ENCODE measurements at regions not wholly inside any gene's neighbourhood (a gene's known extent, or its start where the extent isn't known, plus 50 kb on each side); places are given as distances from the start of the nearest gene placed in this dataset.
A peak's percentile ranks its signal among the peaks of the same experiment; 100 is the strongest.

DNA sequence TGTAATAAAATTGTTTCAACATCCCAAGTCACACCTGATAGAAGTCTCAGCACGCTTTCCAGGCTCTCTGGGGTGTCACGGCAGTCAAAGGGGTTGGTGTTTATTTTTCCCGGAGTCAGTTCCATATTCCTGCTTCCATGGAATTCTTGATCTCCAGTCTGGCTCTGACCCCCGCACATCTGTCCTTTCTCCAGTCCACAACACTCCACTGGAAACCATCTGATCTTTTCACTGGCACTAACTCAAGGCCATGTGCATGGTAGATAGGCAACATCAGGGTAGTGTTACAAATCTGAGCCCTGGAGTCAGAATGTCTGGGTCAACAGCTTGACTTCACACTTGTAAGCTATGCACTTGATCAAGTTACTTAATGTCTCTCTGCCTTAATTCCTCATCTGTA, 176.2 kb downstream of the WDR11 start:
- Histone ChIP-seq H3K4me2 (no peak overlapping the region), H3K4me1 (ENCODE audit: control insufficient read depth in 1 of 2, insufficient read depth in 2 of 2, low read depth in 1 of 2, low read length in 1 of 2) (no peaks in the 10 kb centered on the region), H2AFZ (ENCODE audit: low read depth) (no peak overlapping the region), H3K27me3 (ENCODE audit: insufficient read depth) (no peaks in the 10 kb centered on the region), H3K27ac (ENCODE audit: low read depth in 2 of 2, low read length in 1 of 2) (no peak overlapping the region), H3K79me2 (ENCODE audit: insufficient read depth) (no peaks in the 10 kb centered on the region), H3K9me2 (no peaks in the 10 kb centered on the region), H3F3A (replicated peaks; ENCODE audit: insufficient read depth) (no peaks in the 10 kb centered on the region), H3K9ac (no peak overlapping the region), H3K4me3 (ENCODE audit: low read depth in 2 of 2, low read length in 1 of 2) (no peak overlapping the region), H3K9me3 (peaks cover 5% of the 10 kb centered on the region), H4K20me1 (ENCODE audit: insufficient read depth) (no peaks in the 10 kb centered on the region), H3K36me3 (replicated peaks in 1 of 2; ENCODE audit: control insufficient read depth in 1 of 2, insufficient read depth in 2 of 2, low read length in 1 of 2) (no peaks in the 10 kb centered on the region)
- TF ChIP-seq FOSL2 (IDR thresholded peaks at IDR 0.05; ENCODE audit: borderline replicate concordance, low read depth) (no peak), PBX3 (IDR thresholded peaks at IDR 0.05) (no peak), RAD21 (IDR thresholded peaks at IDR 0.05; ENCODE audit: low read length) (no peak), MEF2A (IDR thresholded peaks at IDR 0.05; ENCODE audit: borderline replicate concordance, low read depth) (no peak), EP300 (IDR thresholded peaks at IDR 0.05; ENCODE audit: borderline replicate concordance in 1 of 2, low read depth in 1 of 2, low read length in 1 of 2) (no peak), YY1 (IDR thresholded peaks at IDR 0.05; ENCODE audit: low read depth) (no peak), FOXJ3 (CRISPR knock-in tag; IDR thresholded peaks at IDR 0.05) (no peak), SIN3A (IDR thresholded peaks at IDR 0.05; ENCODE audit: borderline replicate concordance, low read depth, low read length) (no peak), REST (IDR thresholded peaks at IDR 0.05; ENCODE audit: low read depth, low read length) (no peak), GABPA (IDR thresholded peaks at IDR 0.05; ENCODE audit: low read depth) (no peak), TEAD4 (IDR thresholded peaks at IDR 0.05; ENCODE audit: borderline replicate concordance, insufficient read depth) (no peak), FOXM1 (IDR thresholded peaks at IDR 0.05; ENCODE audit: low read depth) (no peak), ZBTB33 (IDR thresholded peaks at IDR 0.05; ENCODE audit: borderline replicate concordance, low read depth) (no peak)
- TF ChIP-seq, protein P1, sequence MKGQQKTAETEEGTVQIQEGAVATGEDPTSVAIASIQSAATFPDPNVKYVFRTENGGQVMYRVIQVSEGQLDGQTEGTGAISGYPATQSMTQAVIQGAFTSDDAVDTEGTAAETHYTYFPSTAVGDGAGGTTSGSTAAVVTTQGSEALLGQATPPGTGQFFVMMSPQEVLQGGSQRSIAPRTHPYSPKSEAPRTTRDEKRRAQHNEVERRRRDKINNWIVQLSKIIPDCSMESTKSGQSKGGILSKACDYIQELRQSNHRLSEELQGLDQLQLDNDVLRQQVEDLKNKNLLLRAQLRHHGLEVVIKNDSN (IDR thresholded peaks at IDR 0.05; ENCODE audit: borderline replicate concordance, low read depth): no peak
- peak; percentile 25 for DNase-seq
- ChIA-PET POLR2A (no interaction called here), CTCF (interaction anchor here (0.6 to 0.9 kb wide), 2 partner anchors 10 to 26 kb away, joined by 3 read pairs; no protein-coding TSS in a partner anchor)
- WGBS (ENCODE audit: low lambda C conversion rate): 18% methylated on average over 4 of the region's 4 CpGs

Measured in SK-N-SH (cell line).